Liver (tissue), 3 donors: ENCODE measurements at regions not wholly inside any gene's neighbourhood (a gene's known extent, or its start where the extent isn't known, plus 50 kb on each side); places are given as distances from the start of the nearest gene placed in this dataset.
"Not testable (repeated sequence)": the region's sequence is repeated elsewhere in the genome, so short reads cannot be mapped to it uniquely, and the experiment has no call there.

Source experiments
- ATF3 ChIP-seq: IDR thresholded peaks from 2 replicates; pipeline ENCODE4 v1.6.1; 2016; ENCODE audit warnings: antibody characterized with exemption
- CTCF ChIP-seq: fragments of 150-350 bp; IDR thresholded peaks from 2 replicates; pipeline ENCODE4 v1.5.1; 2017; ENCODE audit warnings: improper control_type of control experiment, low read depth, low read length; ENCODE audit not compliant: missing input control
- EGR1 ChIP-seq, 2 donors: IDR thresholded peaks; 2 replicates each; pipeline ENCODE4 v1.6.1; 2016 to 2018; ENCODE audit warnings: antibody characterized with exemption in 2 of 2, low read depth in 2 of 2
- FOXA1 ChIP-seq: IDR thresholded peaks from 2 replicates; pipeline ENCODE4 v1.6.1; 2016; ENCODE audit warnings: antibody characterized with exemption
- GABPA ChIP-seq, 2 donors: IDR thresholded peaks in 1 of 2; conservative IDR thresholded peaks in 1 of 2; 2 replicates each; pipeline ENCODE4 v1.6.1; 2016; ENCODE audit warnings: antibody characterized with exemption in 2 of 2, mild to moderate bottlenecking in 1 of 2, moderate library complexity in 1 of 2
- JUND ChIP-seq, 2 donors: IDR thresholded peaks; 2 replicates each; pipeline ENCODE4 v1.6.1; 2016; ENCODE audit warnings: antibody characterized with exemption in 2 of 2
- RAD21 ChIP-seq, 2 donors: IDR thresholded peaks; 2 replicates each; pipeline ENCODE4 v1.6.1; 2016; ENCODE audit warnings: antibody characterized with exemption in 2 of 2, mild to moderate bottlenecking in 2 of 2
- REST ChIP-seq: IDR thresholded peaks from 2 replicates; pipeline ENCODE4 v1.6.1; 2016; ENCODE audit warnings: antibody characterized with exemption, mild to moderate bottlenecking
- RXRA ChIP-seq, 2 donors: IDR thresholded peaks; 2 replicates each; pipeline ENCODE4 v1.6.1; 2017 to 2018; ENCODE audit warnings: antibody characterized with exemption in 2 of 2, mild to moderate bottlenecking in 1 of 2
- TAF1 ChIP-seq: conservative IDR thresholded peaks from 2 replicates; pipeline ENCODE4 v1.6.1; 2016; ENCODE audit warnings: antibody characterized with exemption, mild to moderate bottlenecking
- donor health status: healthy.
- donor health status: healthy.

- not testable (repeated sequence) for TF ChIP-seq REST; TAF1; CTCF; FOXA1; RXRA (IDR thresholded peaks at IDR 0.05); JUND (IDR thresholded peaks at IDR 0.05); ATF3; RAD21 (IDR thresholded peaks at IDR 0.05); GABPA (IDR thresholded peaks at IDR 0.05 in 1 of 2, conservative IDR thresholded peaks at IDR 0.05 in 1 of 2); EGR1 (IDR thresholded peaks at IDR 0.05; ENCODE audit: low read depth in 2 of 2)
These were observed 1286.7 kb upstream of the EYS start for GRCh38 chr6:66993708-66994107.
